ENCODE measurements at regions not wholly inside any gene's neighbourhood (a gene's known extent, or its start where the extent isn't known, plus 50 kb on each side); places are given as distances from the start of the nearest gene placed in this dataset.

DNA sequence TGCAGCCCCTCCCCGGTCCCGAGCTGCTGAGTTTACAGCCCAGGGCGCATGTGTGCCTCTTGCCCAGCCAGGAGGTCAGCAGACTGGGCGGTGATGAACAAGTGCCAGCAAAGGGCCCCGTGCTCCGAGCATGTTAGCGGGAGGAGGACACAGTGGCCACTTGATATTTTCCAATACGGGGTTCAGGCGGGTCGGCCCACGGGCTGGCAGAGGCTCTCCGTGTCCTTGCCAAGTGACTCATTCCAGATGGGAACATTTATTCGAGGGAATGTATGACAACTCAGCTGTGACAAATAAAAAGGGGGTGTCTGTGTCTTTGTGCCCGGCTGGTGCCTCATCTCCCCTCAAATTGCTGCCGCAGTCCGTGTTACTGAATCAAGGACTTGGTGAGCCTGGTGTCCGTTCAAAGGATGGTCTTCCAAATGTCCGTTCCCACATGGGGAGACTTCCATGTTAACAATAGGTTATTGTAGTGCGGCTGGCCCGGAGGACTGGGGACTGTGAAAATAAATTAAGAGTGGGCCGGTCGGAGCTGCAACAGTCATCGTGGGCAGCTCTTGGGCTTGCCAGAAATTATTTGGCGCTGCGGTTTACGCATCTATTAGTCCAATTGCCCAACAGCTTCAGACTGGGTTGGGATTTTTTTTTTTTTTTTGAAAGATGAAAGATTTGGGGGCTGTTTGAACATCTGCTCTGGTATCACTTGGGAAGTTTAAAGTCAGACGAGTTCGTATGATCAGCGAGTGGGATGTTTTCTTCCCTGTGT lies 174.0 kb upstream of the CIBAR2 start:
- TF ChIP-seq, protein P1, sequence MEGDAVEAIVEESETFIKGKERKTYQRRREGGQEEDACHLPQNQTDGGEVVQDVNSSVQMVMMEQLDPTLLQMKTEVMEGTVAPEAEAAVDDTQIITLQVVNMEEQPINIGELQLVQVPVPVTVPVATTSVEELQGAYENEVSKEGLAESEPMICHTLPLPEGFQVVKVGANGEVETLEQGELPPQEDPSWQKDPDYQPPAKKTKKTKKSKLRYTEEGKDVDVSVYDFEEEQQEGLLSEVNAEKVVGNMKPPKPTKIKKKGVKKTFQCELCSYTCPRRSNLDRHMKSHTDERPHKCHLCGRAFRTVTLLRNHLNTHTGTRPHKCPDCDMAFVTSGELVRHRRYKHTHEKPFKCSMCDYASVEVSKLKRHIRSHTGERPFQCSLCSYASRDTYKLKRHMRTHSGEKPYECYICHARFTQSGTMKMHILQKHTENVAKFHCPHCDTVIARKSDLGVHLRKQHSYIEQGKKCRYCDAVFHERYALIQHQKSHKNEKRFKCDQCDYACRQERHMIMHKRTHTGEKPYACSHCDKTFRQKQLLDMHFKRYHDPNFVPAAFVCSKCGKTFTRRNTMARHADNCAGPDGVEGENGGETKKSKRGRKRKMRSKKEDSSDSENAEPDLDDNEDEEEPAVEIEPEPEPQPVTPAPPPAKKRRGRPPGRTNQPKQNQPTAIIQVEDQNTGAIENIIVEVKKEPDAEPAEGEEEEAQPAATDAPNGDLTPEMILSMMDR (IDR thresholded peaks at IDR 0.05; ENCODE audit: borderline replicate concordance, extremely low read depth, low read length, poor library complexity, severe bottlenecking): no peak
- TF ChIP-seq EZH2 (IDR thresholded peaks at IDR 0.05; ENCODE audit: borderline replicate concordance, low read depth, low read length, severe bottlenecking): no peak
